K562 (cell line): ENCODE measurements at regions not wholly inside any gene's neighbourhood (a gene's known extent, or its start where the extent isn't known, plus 50 kb on each side); places are given as distances from the start of the nearest gene placed in this dataset.

ENCODE experiments used
- ATAC-seq: fragments of 200-7000 bp; cut with Tn5 transposase; 3 replicates; pipeline ENCODE4 v1.9.1; 2020; ENCODE audit warnings: moderate library complexity
- BruUV-seq: library from RNA; stranded (reverse); fragments of 400-500 nt; replicated peaks from 2 replicates; lab custom pipeline; 2021; lab: Mats Ljungman, UMichigan
- CTCF ChIA-PET: fragments of 300-600 bp; formaldehyde crosslinking; extraction: SDS; loops from one replicate; lab custom pipeline; 2021; ENCODE audit warnings: low intra/inter-chr PET ratio; lab: Yijun Ruan, JAX
- POLR2A ChIA-PET: fragments of 300-600, 350-650 bp; sonication (Branson Sonifier 250); formaldehyde crosslinking; extraction: SDS; loops from one replicate; lab custom pipeline; 2021; ENCODE audit warnings: antibody characterized with exemption, inconsistent platforms; lab: Yijun Ruan, JAX
- DNase-seq, 4 experiments: peaks; one replicate each; pipeline versions ENCODE4 v3.0.0 to v3.0.0-alpha.2; 2011 to 2018; ENCODE audit warnings: low spot score in 3 of 4, mixed read lengths in 3 of 4; ENCODE audit errors: extremely low read depth in 1 of 4
- FAIRE-seq: peaks from 2 replicates; lab custom pipeline; 2011; peaks lifted over from hg19 to GRCh38; lab: Jason Lieb, UNC
- H2AFZ ChIP-seq: 2 replicates; pipeline ENCODE4 v1.6.0; 2011; ENCODE audit warnings: low read depth, low read length, control low read depth, inconsistent platforms
- H3K27ac ChIP-seq: fragments of 200-600 bp; 3 replicates; pipeline ENCODE4 v1.8.0; 2011; ENCODE audit warnings: low read depth, mild to moderate bottlenecking, control low read depth, inconsistent platforms, low read length, moderate library complexity, mixed read lengths; ENCODE audit errors: extremely low read depth
- H3K27me3 ChIP-seq, 2 experiments: fragments of 300-600 bp in 1 of 2; 2 replicates in 1 of 2; 3 replicates in 1 of 2; pipeline versions ENCODE4 v1.6.0 to v1.8.0; 2011; ENCODE audit warnings: inconsistent platforms in 2 of 2, low read length in 2 of 2, mild to moderate bottlenecking in 1 of 2, mixed read lengths in 1 of 2, moderate library complexity in 1 of 2; ENCODE audit not compliant: control insufficient read depth in 2 of 2, insufficient read depth in 2 of 2
- H3K36me3 ChIP-seq: fragments of 300-600 bp; 3 replicates; pipeline ENCODE4 v1.8.0; 2011; ENCODE audit warnings: mild to moderate bottlenecking, low read length, inconsistent platforms; ENCODE audit not compliant: control insufficient read depth, insufficient read depth
- H3K4me1 ChIP-seq, 2 experiments: fragments of 200-600 bp in 1 of 2; replicated peaks in 1 of 2; 2 replicates in 1 of 2; 3 replicates in 1 of 2; pipeline versions ENCODE4 v1.5.1 to v1.8.0; 2011; ENCODE audit warnings: inconsistent platforms in 2 of 2, low read length in 2 of 2, mild to moderate bottlenecking in 1 of 2, mixed read lengths in 1 of 2, moderate library complexity in 1 of 2; ENCODE audit not compliant: control insufficient read depth in 2 of 2, insufficient read depth in 2 of 2
- H3K4me2 ChIP-seq: 2 replicates; pipeline ENCODE4 v1.6.1; 2011; ENCODE audit warnings: low read length, control low read depth, inconsistent platforms, mixed read lengths; ENCODE audit not compliant: insufficient read depth
- H3K4me3 ChIP-seq: fragments of 200-600 bp; sonication (generic), shearing (Covaris generic); 2 replicates; pipeline ENCODE4 v1.5.1; 2016; ENCODE audit warnings: control low read depth, inconsistent platforms
- H3K79me2 ChIP-seq: fragments of 200-600 bp; 3 replicates; pipeline ENCODE4 v1.8.0; 2011; ENCODE audit warnings: low read length, inconsistent platforms; ENCODE audit not compliant: control insufficient read depth, insufficient read depth
- H3K9ac ChIP-seq, 2 experiments: 2 replicates each; pipeline versions ENCODE4 v1.6.0 to v1.6.1; 2011; ENCODE audit warnings: low read depth in 2 of 2, low read length in 2 of 2, control low read depth in 1 of 2, inconsistent platforms in 1 of 2, mild to moderate bottlenecking in 1 of 2, mixed read lengths in 1 of 2; ENCODE audit not compliant: insufficient read depth in 1 of 2
- H3K9me1 ChIP-seq: one replicate; pipeline ENCODE4 v1.6.0; 2011; ENCODE audit warnings: inconsistent platforms, mild to moderate bottlenecking, low read length, moderate library complexity; ENCODE audit not compliant: control insufficient read depth, insufficient read depth
- H3K9me3 ChIP-seq: replicated peaks from 2 replicates; pipeline ENCODE4 v1.5.1; 2011; ENCODE audit warnings: low read depth, low read length, inconsistent platforms; ENCODE audit not compliant: control insufficient read depth, insufficient read depth
- H4K20me1 ChIP-seq: replicated peaks from 2 replicates; pipeline ENCODE4 v1.6.1; 2011; ENCODE audit warnings: low read length, inconsistent platforms, mixed read lengths; ENCODE audit not compliant: control insufficient read depth, insufficient read depth
- CBFA2T3 ChIP-seq: fragments of 450-650 bp; IDR thresholded peaks from 2 replicates; pipeline ENCODE4 v1.6.1; 2017
- CEBPG ChIP-seq, 3 experiments: fragments of 200-800 bp in 1 of 3; sonication (Bioruptor generic) in 1 of 3; sonication (generic) in 1 of 3; formaldehyde crosslinking in 1 of 3; IDR thresholded peaks in 2 of 3; conservative IDR thresholded peaks in 1 of 3; 2 replicates each; pipeline versions ENCODE4 v1.6.1 to v1.8.0; 2016 to 2022; ENCODE audit warnings: missing compliant biosample characterization in 2 of 3, missing genetic modification characterization in 2 of 3, mild to moderate bottlenecking in 1 of 3, missing genetic modification reagents in 1 of 3
- CREM ChIP-seq: IDR thresholded peaks from 2 replicates; pipeline ENCODE4 v1.6.1; 2014; ENCODE audit warnings: antibody characterized with exemption, low read depth
- HBP1 ChIP-seq: fragments of 450-650 bp; formaldehyde crosslinking; IDR thresholded peaks from 2 replicates; pipeline ENCODE4 v1.4.0; 2022; ENCODE audit warnings: missing genetic modification characterization
- MAFK ChIP-seq: IDR thresholded peaks from 2 replicates; pipeline ENCODE4 v1.6.1; 2011; ENCODE audit warnings: low read length, improper control_type of control experiment
- SMAD2 ChIP-seq: fragments of 150-350 bp; IDR thresholded peaks from 2 replicates; pipeline ENCODE4 v1.6.1; 2014; ENCODE audit warnings: low read depth, mild to moderate bottlenecking, low read length
- TFE3 ChIP-seq: fragments of 450-650 bp; formaldehyde crosslinking; IDR thresholded peaks from 2 replicates; pipeline ENCODE4 v1.4.0; 2020; ENCODE audit warnings: mild to moderate bottlenecking, mixed read lengths
- ZEB2 ChIP-seq: fragments of 450-650 bp; IDR thresholded peaks from 2 replicates; pipeline ENCODE4 v1.6.1; 2016
- WGBS: fragments of 100-300 bp; shearing (Covaris generic); methylation state at CpG from one replicate; pipeline ENCODE4 v1.1.6; 2016; ENCODE audit warnings: low coverage, mixed read lengths; ENCODE audit not compliant: insufficient coverage; ENCODE audit errors: missing lambda C conversion rate; 5-methylcytosine and 5-hydroxymethylcytosine counted together
- in situ Hi-C: fragments of 300-500 bp; cut with MboI; formaldehyde crosslinking; loops from 4 replicates; pipeline ENCODE4 v1.15.0; 2018; ENCODE audit warnings: inconsistent platforms, mixed read lengths
- intact Hi-C: fragments of 100-400 bp; cut with micrococcal nuclease; formaldehyde crosslinking; loops from 2 replicates; pipeline ENCODE4 v1.14.2; 2022
- TF ChIP-seq, protein P1 (sequence below): IDR thresholded peaks from 2 replicates; pipeline ENCODE4 v1.6.1; 2012; ENCODE audit warnings: low read depth, low read length, improper control_type of control experiment, borderline replicate concordance
- TF ChIP-seq, protein P2 (sequence below): sonication (generic); formaldehyde crosslinking; IDR thresholded peaks from 2 replicates; pipeline ENCODE4 v1.8.0; 2022; ENCODE audit warnings: mild to moderate bottlenecking, missing genetic modification reagents
- TF ChIP-seq, protein P3 (sequence below): IDR thresholded peaks from 2 replicates; pipeline ENCODE4 v1.6.1; 2011; ENCODE audit warnings: borderline replicate concordance, low read depth, mild to moderate bottlenecking, moderate library complexity, low read length; ENCODE audit not compliant: insufficient read depth, poor library complexity, severe bottlenecking
- TF ChIP-seq, protein P4 (sequence below), 2 experiments: fragments of 450-650 bp in 1 of 2; sonication (generic) in 1 of 2; formaldehyde crosslinking; conservative IDR thresholded peaks; 2 replicates each; pipeline versions ENCODE4 v1.4.0 to v1.8.1; 2020 to 2022; ENCODE audit warnings: mild to moderate bottlenecking in 1 of 2, missing genetic modification reagents in 1 of 2

- TF ChIP-seq HBP1 (CRISPR knock-in tag), result no peak
- TF ChIP-seq, protein P1, sequence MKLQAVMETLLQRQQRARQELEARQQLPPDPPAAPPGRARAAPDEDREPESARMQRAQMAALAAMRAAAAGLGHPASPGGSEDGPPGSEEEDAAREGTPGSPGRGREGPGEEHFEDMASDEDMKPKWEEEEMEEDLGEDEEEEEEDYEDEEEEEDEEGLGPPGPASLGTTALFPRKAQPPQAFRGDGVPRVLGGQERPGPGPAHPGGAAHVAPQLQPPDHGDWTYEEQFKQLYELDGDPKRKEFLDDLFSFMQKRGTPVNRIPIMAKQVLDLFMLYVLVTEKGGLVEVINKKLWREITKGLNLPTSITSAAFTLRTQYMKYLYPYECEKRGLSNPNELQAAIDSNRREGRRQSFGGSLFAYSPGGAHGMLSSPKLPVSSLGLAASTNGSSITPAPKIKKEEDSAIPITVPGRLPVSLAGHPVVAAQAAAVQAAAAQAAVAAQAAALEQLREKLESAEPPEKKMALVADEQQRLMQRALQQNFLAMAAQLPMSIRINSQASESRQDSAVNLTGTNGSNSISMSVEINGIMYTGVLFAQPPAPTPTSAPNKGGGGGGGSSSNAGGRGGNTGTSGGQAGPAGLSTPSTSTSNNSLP, result no peak
- TF ChIP-seq, protein P2, sequence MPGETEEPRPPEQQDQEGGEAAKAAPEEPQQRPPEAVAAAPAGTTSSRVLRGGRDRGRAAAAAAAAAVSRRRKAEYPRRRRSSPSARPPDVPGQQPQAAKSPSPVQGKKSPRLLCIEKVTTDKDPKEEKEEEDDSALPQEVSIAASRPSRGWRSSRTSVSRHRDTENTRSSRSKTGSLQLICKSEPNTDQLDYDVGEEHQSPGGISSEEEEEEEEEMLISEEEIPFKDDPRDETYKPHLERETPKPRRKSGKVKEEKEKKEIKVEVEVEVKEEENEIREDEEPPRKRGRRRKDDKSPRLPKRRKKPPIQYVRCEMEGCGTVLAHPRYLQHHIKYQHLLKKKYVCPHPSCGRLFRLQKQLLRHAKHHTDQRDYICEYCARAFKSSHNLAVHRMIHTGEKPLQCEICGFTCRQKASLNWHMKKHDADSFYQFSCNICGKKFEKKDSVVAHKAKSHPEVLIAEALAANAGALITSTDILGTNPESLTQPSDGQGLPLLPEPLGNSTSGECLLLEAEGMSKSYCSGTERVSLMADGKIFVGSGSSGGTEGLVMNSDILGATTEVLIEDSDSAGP (CRISPR knock-in tag), result no peak
- no peak for TF ChIP-seq SMAD2
- TF ChIP-seq MAFK, result no peak
- TF ChIP-seq CBFA2T3, result no peak
Observed at GRCh38 chr3:20729185-20729584, 543.2 kb upstream of the SGO1 start (continued).

DNA sequence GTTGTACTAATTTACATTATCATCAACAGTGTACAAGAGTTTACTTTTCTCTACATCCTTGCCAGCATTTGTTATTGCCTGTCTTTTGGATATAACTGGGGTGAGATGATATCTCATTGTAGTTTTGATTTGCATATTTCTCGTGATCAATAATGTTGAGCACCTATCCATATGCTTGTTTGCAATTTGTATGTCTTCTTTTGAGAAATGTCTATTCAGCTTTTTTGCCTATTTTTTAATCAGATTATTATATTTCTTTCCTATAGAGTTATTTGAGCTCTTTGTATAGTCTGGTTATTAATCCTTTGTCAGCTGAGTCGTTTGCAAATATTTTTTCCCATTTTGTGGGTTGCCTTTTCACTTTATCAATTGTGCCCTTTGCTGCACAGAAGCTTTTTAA is 540.8 kb upstream of the SGO1 start:
- Histone ChIP-seq H3K27me3 (no peaks in the 10 kb centered on the region), H3K27ac (no peak overlapping the region), H3K9me3 (no peaks in the 10 kb centered on the region), H3K9me1 (no peaks in the 10 kb centered on the region), H3K79me2 (no peaks in the 10 kb centered on the region), H4K20me1 (no peaks in the 10 kb centered on the region), H3K4me2 (no peak overlapping the region), H3K4me1 (no peaks in the 10 kb centered on the region), H2AFZ (no peak overlapping the region), H3K9ac (no peak overlapping the region), H3K36me3 (no peaks in the 10 kb centered on the region), H3K4me3 (no peak overlapping the region)
- intact Hi-C loops (no loop called here), in situ Hi-C loops (no loop called here)
- no peak for ATAC-seq
- WGBS, result 3% methylated on average over 2 of the region's 2 CpGs
- ChIA-PET CTCF (no interaction called here), POLR2A (no interaction called here)
- no TSS peak for BruUV-seq
- FAIRE-seq, result no peak
- DNase-seq, result no peak
- no peak for TF ChIP-seq CEBPG (CRISPR knock-in tag; IDR thresholded peaks at IDR 0.05)
- TF ChIP-seq CEBPG (tag; conservative IDR thresholded peaks at IDR 0.05 in 1 of 2, IDR thresholded peaks at IDR 0.05 in 1 of 2), result no peak
- TF ChIP-seq TFE3, result no peak
- TF ChIP-seq CREM, result no peak
- TF ChIP-seq, protein P3, sequence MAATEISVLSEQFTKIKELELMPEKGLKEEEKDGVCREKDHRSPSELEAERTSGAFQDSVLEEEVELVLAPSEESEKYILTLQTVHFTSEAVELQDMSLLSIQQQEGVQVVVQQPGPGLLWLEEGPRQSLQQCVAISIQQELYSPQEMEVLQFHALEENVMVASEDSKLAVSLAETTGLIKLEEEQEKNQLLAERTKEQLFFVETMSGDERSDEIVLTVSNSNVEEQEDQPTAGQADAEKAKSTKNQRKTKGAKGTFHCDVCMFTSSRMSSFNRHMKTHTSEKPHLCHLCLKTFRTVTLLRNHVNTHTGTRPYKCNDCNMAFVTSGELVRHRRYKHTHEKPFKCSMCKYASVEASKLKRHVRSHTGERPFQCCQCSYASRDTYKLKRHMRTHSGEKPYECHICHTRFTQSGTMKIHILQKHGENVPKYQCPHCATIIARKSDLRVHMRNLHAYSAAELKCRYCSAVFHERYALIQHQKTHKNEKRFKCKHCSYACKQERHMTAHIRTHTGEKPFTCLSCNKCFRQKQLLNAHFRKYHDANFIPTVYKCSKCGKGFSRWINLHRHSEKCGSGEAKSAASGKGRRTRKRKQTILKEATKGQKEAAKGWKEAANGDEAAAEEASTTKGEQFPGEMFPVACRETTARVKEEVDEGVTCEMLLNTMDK, result no peak
- no peak for TF ChIP-seq ZEB2
- TF ChIP-seq, protein P4, sequence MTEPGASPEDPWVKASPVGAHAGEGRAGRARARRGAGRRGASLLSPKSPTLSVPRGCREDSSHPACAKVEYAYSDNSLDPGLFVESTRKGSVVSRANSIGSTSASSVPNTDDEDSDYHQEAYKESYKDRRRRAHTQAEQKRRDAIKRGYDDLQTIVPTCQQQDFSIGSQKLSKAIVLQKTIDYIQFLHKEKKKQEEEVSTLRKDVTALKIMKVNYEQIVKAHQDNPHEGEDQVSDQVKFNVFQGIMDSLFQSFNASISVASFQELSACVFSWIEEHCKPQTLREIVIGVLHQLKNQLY (CRISPR knock-in tag; conservative IDR thresholded peaks at IDR 0.05), result no peak
